ENCODE measurements at regions not wholly inside any gene's neighbourhood (a gene's known extent, or its start where the extent isn't known, plus 50 kb on each side); places are given as distances from the start of the nearest gene placed in this dataset.

DNA sequence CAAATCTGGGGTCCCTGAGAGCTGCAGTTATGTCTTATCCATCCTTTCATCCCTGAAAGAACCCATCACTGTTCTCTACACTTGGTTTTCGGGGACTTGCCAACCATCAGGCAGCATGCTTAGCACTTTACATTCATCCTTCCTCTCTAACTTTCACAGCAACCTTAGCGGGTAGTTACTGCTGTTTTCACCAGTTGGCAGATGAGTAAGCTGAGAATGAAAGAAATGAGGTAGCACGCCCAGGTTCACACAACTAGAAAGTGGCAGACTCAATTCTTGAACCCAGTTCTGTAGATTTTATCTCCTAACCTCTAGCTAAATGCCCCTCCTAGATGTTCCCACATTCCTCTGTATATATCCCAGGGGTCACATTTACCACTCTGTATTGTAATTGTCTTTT, 342.0 kb upstream of the WWC1 start:
- TF ChIP-seq CTCF (optimal IDR thresholded peaks at IDR 0.05 in 1 of 3, IDR thresholded peaks at IDR 0.05 in 1 of 3, conservative IDR thresholded peaks at IDR 0.05 in 1 of 3; ENCODE audit: extremely low read depth in 1 of 3, insufficient read depth in 2 of 3, low read length in 3 of 3) (no peak), EZH2 (IDR thresholded peaks at IDR 0.05; ENCODE audit: low read length) (no peak)

Data from keratinocyte (primary cell).